ENCODE measurements at regions not wholly inside any gene's neighbourhood (a gene's known extent, or its start where the extent isn't known, plus 50 kb on each side); places are given as distances from the start of the nearest gene placed in this dataset.

- no peak for TF ChIP-seq FOXM1 (IDR thresholded peaks at IDR 0.05; ENCODE audit: borderline replicate concordance, low read depth)
- TF ChIP-seq NFIC (IDR thresholded peaks at IDR 0.05) = no peak
- TF ChIP-seq EP300 (IDR thresholded peaks at IDR 0.05; ENCODE audit: borderline replicate concordance) = no peak
- TF ChIP-seq MAX (IDR thresholded peaks at IDR 0.05) = no peak
- TF ChIP-seq RAD21 (IDR thresholded peaks at IDR 0.05; ENCODE audit: low read depth) = no peak
- no peak for TF ChIP-seq CEBPB (IDR thresholded peaks at IDR 0.05)
- TF ChIP-seq CREB1 (IDR thresholded peaks at IDR 0.05; ENCODE audit: low read depth) = no peak
- no peak for TF ChIP-seq REST (IDR thresholded peaks at IDR 0.05; ENCODE audit: low read depth)
- TF ChIP-seq EGR1 (IDR thresholded peaks at IDR 0.05) = no peak
- TF ChIP-seq TCF12 (IDR thresholded peaks at IDR 0.05; ENCODE audit: low read depth) = no peak
- no peak for TF ChIP-seq TAF1 (IDR thresholded peaks at IDR 0.05; ENCODE audit: low read depth)
- TF ChIP-seq YY1 (IDR thresholded peaks at IDR 0.05; ENCODE audit: low read depth) = no peak
- TF ChIP-seq TEAD4 (IDR thresholded peaks at IDR 0.05) = no peak
Observed at GRCh38 chr7:12917801-12918200, 230.4 kb downstream of the ARL4A start.
